ENCODE measurements at regions not wholly inside any gene's neighbourhood (a gene's known extent, or its start where the extent isn't known, plus 50 kb on each side); places are given as distances from the start of the nearest gene placed in this dataset.

GRCh38 chr10:88033385-88033784 is 170.0 kb downstream of the PTEN start:
- Histone ChIP-seq H3K27me3 (replicated peaks; ENCODE audit: control insufficient read depth, insufficient read depth, low read length) (no peaks in the 10 kb centered on the region), H3K36me3 (ENCODE audit: control insufficient read depth, insufficient read depth, low read length) (no peaks in the 10 kb centered on the region), H3K4me3 (replicated peaks; ENCODE audit: low read depth, low read length) (no peak overlapping the region)
- DNase-seq (ENCODE audit: extremely low read depth, insufficient read length): no peak
- no peak for TF ChIP-seq CTCF (IDR thresholded peaks at IDR 0.05; ENCODE audit: insufficient read depth, low read length, poor library complexity, severe bottlenecking)

GRCh38 chr10:88033793-88034192 is 170.4 kb downstream of the PTEN start:
- no peak for DNase-seq (ENCODE audit: extremely low read depth, insufficient read length)
- TF ChIP-seq CTCF (IDR thresholded peaks at IDR 0.05; ENCODE audit: insufficient read depth, low read length, poor library complexity, severe bottlenecking): no peak

GRCh38 chr10:88036126-88036525 is 172.7 kb downstream of the PTEN start:
- no peaks in the 10 kb centered on the region for H3K27me3 ChIP-seq (replicated peaks; ENCODE audit: control insufficient read depth, insufficient read depth, low read length)
- DNase-seq (ENCODE audit: extremely low read depth, insufficient read length): no peak
- no peak for TF ChIP-seq CTCF (IDR thresholded peaks at IDR 0.05; ENCODE audit: insufficient read depth, low read length, poor library complexity, severe bottlenecking)
- H3K4me3 ChIP-seq (replicated peaks; ENCODE audit: low read depth, low read length): no peak overlapping the region
- H3K36me3 ChIP-seq (ENCODE audit: control insufficient read depth, insufficient read depth, low read length): no peaks in the 10 kb centered on the region

More at GRCh38 chr10:88033793-88034192, 170.4 kb downstream of the PTEN start:
- Histone ChIP-seq H3K36me3 (ENCODE audit: control insufficient read depth, insufficient read depth, low read length) (no peaks in the 10 kb centered on the region), H3K4me3 (replicated peaks; ENCODE audit: low read depth, low read length) (no peak overlapping the region), H3K27me3 (replicated peaks; ENCODE audit: control insufficient read depth, insufficient read depth, low read length) (no peaks in the 10 kb centered on the region)

- Histone ChIP-seq H3K4me3 (replicated peaks; ENCODE audit: low read depth, low read length) (no peak overlapping the region), H3K36me3 (ENCODE audit: control insufficient read depth, insufficient read depth, low read length) (no peaks in the 10 kb centered on the region), H3K27me3 (replicated peaks; ENCODE audit: control insufficient read depth, insufficient read depth, low read length) (no peaks in the 10 kb centered on the region)
- DNase-seq (ENCODE audit: extremely low read depth, insufficient read length): no peak
- TF ChIP-seq CTCF (IDR thresholded peaks at IDR 0.05; ENCODE audit: insufficient read depth, low read length, poor library complexity, severe bottlenecking): no peak
Observed at GRCh38 chr10:88037623-88038022, 174.2 kb downstream of the PTEN start.

- H3K36me3 ChIP-seq (ENCODE audit: control insufficient read depth, insufficient read depth, low read length): no peaks in the 10 kb centered on the region
- H3K4me3 ChIP-seq (replicated peaks; ENCODE audit: low read depth, low read length): no peak overlapping the region
- H3K27me3 ChIP-seq (replicated peaks; ENCODE audit: control insufficient read depth, insufficient read depth, low read length): no peaks in the 10 kb centered on the region
- DNase-seq (ENCODE audit: extremely low read depth, insufficient read length): no peak
- no peak for TF ChIP-seq CTCF (IDR thresholded peaks at IDR 0.05; ENCODE audit: insufficient read depth, low read length, poor library complexity, severe bottlenecking)
Observed at GRCh38 chr10:88038268-88038667, 174.8 kb downstream of the PTEN start.

GRCh38 chr10:88039496-88040200 is 176.2 kb downstream of the PTEN start:
- Histone ChIP-seq H3K36me3 (ENCODE audit: control insufficient read depth, insufficient read depth, low read length) (no peaks in the 10 kb centered on the region), H3K4me3 (replicated peaks; ENCODE audit: low read depth, low read length) (no peak overlapping the region), H3K27me3 (replicated peaks; ENCODE audit: control insufficient read depth, insufficient read depth, low read length) (no peaks in the 10 kb centered on the region)
- DNase-seq (ENCODE audit: extremely low read depth, insufficient read length): no peak
- no peak for TF ChIP-seq CTCF (IDR thresholded peaks at IDR 0.05; ENCODE audit: insufficient read depth, low read length, poor library complexity, severe bottlenecking)
